HG02938 (cell line): ENCODE measurements at regions not wholly inside any gene's neighbourhood (a gene's known extent, or its start where the extent isn't known, plus 50 kb on each side); places are given as distances from the start of the nearest gene placed in this dataset.

ENCODE experiments used
- ATAC-seq: cut with Tn5 transposase; IDR thresholded peaks from one replicate; pipeline ENCODE4 v1.9.1; 2021; ENCODE audit warnings: mild to moderate bottlenecking, moderate library complexity; ENCODE audit not compliant: unreplicated experiment

DNA sequence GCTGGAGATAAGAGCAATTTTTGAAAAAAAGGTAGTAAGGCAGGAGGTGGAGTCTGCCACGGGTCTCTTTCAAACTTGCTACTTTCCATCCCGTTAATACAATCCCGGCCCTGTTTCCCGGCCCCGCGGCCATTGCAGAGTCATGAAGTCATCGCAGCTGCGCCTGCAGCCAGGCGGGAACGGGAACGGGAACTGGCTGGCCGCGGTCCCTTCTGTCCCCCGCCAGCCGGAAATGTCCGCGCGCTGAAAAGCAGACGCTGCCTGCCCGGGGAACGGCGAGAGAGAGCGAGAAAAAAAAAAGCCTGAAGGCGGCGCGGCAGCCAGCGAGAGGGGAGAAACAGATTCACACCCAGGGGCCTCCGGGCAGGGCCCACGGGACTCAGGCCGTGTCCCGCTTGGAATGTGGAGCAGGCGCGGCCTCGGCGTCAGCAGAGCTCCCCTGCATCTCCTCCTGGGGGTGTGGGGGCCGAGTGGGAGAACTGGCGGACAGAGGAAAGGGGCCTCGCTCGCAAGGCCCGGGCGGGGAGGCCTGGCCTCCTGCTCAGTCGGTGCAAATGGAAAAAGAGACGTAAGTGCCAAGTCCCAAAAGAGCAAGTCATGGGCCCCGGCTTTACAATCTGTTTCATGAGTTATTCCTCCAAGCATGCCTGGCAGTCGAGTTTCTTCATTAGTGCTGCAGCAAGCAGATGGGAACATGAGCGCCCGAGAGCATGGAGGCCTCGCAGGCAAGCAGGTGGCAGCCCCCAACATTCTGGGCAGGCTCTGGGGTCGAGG, 201.2 kb upstream of the GAS1 start:
- no peak for ATAC-seq

- no peak for ATAC-seq
These were observed 202.5 kb upstream of the GAS1 start for GRCh38 chr9:87149799-87150198.

DNA sequence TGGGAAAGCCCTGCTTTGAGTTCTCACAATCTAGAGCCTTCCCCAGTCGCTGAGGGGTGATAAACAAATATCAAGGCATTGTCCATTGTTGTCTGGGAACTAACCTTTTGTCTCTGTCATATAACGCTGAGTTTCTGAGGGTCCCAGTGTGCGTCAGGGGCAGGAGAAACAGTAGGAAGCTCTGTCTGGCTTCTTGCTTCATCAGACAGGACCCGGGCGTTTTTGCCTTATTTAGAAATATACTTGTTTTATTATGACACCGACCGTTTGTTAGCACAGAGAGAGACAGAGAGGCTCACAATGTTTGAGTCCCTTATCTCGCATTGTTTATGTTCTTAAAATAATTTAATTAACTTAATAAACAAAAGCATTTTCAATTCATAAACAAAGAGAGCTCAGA, 204.9 kb upstream of the GAS1 start:
- no peak for ATAC-seq

DNA sequence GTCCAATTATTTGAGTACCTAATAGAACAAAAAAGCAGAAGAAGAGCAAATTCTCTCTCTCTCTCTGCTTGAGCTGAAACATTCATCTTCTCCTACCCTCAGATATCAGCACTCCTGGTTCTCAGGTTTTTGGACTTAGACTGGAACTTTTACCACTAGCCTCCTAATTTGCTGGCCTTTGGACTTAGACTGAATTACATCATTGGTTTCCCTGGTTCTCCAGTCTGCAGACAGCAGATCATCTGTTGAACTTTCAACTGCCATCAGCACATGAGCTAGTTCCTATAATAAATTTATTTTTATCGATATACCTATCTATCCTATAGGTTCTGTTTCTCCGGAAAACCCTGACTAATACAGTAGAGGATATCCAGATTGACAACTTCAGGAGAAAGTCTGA, 208.9 kb upstream of the GAS1 start:
- ATAC-seq: no peak

DNA sequence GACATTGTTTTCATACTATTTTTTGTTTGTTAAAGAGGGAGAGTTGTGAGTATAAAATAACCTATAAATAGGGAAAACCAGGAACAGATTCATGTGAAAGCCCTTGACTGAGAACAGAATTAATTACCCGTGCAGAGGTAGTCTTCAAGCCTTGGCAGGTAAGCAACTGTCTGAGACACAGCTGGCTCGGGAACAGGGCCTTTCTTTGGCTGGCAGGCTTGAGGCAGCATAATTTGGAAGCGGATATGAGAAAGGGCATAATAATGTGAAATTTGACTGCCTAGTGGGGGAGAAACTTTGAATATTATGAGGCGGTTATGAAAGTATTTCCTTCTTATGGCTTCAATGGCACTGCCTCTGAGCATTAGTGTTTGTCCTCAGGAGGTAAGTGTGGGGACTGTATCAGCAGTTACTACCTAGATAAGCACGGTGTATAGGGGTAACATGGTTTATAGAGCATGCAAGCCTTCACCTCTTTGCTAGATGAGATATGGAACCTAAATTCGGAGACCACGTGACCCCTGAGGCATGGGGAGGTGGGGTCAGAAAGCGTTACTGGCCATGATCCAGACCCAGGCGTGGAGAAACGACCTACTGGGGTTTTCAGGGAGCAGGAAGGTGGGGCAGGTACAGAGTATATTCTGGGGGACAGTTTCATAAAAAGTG, 210.2 kb upstream of the GAS1 start:
- ATAC-seq: no peak

DNA sequence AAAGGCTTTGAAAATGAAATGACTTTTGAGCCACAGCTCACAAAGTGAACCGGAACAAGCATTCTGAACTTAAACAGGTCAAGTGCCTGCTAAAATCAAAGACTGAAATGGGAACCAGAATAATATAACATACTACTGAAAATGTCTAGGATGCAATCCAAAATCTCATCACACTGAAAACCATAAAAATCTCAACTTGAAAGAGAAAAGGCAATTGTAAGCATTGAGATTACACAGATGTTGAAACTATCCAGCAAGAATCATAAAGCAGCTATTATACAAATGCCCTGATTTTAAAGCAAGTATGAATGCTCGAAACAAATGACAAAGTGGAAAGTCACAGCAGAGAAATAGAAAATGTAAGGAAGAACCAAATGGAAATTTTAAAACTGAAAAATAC, 211.5 kb upstream of the GAS1 start:
- ATAC-seq: no peak

DNA sequence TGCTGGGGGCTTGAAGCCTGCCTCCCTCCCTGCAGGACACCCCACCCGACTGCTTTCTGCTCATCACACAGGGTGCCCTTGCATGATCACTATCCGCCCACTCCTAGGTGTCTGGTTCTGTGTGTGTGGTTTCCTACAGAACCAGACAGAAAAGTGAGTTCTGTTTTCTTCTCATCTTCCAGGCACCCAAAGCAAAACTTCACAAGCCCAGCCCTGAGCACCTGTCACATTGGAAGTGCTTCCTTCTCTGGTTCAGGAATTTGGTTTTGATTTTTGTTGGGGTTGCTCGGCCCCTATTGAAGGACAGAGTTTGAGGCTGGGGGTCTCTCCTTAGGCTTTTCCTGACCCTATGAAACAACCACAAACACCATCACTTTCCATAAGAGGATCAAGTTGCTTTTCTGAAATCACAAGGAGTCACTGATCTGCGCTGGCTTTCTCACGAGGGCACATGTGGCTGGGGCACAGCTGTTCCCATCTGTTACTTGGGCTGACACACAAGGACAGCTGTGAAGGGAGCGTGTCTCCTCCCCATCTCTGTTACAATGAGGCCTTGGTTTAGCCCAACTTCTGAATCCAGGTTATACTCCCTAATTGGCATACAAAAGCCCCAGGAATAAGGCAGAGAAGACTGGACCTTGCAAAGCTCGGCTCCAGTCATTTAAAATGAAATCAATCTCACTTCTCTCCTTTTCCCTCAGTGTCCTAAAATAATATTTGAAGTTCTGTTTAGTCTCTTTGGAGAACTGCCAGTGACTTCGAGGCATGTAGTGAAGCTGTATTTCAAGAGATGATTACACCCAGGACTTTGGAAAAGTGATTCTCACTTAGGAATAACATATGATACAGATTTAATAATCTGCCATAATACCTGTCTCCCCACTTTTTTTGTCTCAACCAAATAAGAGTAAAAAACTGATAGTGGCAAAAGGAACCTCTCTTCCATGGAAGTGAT, 213.1 kb upstream of the GAS1 start:
- ATAC-seq: no peak

- no peak for ATAC-seq
These were observed 219.9 kb upstream of the GAS1 start for GRCh38 chr9:87167161-87167560.

GRCh38 chr9:87167582-87167981, 220.3 kb upstream of the GAS1 start:
- ATAC-seq: no peak

DNA sequence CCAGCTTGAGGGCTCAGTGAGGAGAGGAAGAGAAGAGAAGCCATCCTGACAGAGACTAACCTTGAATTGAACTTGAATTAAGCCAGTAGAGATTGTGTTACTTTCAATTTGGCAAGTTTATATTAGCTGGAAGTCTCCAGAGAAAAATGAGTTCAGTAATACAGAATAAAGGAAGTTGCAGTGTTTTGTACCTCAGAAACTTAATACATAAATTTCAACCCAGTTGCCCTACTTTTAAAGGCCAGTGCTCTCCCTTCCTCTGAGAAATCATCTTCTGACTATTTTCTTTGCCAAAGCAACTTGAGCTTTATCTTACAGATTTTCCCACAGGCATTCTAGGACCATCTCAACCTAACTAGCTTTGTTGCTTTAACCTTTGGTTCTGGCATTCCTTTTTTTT, 231.0 kb upstream of the GAS1 start:
- ATAC-seq: no peak

DNA sequence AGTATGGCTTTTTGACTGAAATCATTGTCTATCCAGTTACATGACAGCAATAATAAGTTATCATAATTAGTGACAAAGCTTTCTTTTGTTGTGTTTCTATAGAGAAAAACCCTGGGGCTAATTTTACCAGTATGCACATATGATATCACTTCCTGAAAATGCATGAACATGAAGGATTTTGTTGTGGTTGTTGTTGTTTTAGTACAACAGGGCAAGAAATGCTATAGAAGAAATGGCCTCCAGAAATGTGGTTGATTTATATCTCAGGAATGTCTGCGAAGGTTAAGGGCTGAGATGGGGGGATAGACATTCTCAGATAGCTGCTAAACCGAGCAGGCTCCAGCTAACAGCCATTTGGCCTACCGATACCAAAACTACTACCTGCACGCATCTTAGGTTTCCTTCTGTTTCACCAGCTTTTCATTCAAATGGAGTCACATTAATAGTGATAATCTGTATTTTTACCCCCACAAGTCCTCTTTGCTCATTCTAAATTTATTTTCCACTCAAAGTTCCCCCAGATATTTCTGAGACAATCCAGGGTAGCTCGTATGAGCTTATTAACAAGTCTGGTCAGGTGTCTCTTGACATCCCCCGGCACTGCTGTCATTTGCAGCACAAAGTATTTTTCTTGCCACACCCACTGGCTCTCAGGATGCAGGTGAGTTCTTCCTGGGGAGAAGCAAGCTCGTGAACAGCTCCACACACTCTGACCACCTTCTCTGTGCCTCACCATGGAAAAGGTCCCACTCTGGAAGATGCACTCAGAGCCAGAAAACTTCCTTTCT, 232.4 kb upstream of the GAS1 start:
- ATAC-seq: no peak

DNA sequence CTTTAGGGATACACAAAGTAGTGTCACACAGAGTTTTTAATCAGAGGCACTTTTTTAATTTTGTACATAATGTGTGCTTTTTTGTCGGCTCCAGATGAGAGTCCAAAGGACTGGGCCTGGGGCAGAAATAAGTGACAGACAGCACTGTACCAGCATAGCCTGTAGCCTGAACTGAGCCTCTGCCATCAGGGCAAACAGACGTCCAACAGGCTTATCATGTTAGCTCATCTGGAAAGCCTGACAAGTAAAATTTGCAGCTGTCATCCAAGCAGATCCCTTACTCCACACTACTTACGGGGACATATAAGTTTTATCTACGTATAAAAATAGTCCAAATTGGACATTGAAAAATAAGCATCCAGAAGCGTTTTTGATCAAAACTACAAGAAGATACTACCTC, 233.1 kb upstream of the GAS1 start:
- ATAC-seq: no peak

- ATAC-seq: no peak
These were observed 233.5 kb upstream of the GAS1 start for GRCh38 chr9:87180841-87181240.

GRCh38 chr9:87181670-87182069, 234.4 kb upstream of the GAS1 start:
- no peak for ATAC-seq

- ATAC-seq: no peak
These were observed 237.8 kb upstream of the GAS1 start for GRCh38 chr9:87184956-87185642.

- no peak for ATAC-seq
These were observed 240.3 kb upstream of the GAS1 start for GRCh38 chr9:87187656-87188055.

- ATAC-seq: no peak
These were observed 241.7 kb upstream of the GAS1 start for GRCh38 chr9:87189006-87189405.

GRCh38 chr9:87193151-87193550, 245.8 kb upstream of the GAS1 start:
- no peak for ATAC-seq

GRCh38 chr9:87193925-87194868, 246.9 kb upstream of the GAS1 start:
- ATAC-seq: no peak
